ENCODE measurements at regions not wholly inside any gene's neighbourhood (a gene's known extent, or its start where the extent isn't known, plus 50 kb on each side); places are given as distances from the start of the nearest gene placed in this dataset.

- TF ChIP-seq CTCF (IDR thresholded peaks at IDR 0.05; ENCODE audit: low read depth, low read length, poor library complexity, severe bottlenecking) (no peak), EZH2phosphoT487 (IDR thresholded peaks at IDR 0.05; ENCODE audit: borderline replicate concordance, low read length) (no peak)
Observed at GRCh38 chr12:79514730-79515529, 175.8 kb downstream of the PAWR start.

All from DOHH2 (cell line).